ENCODE measurements at regions not wholly inside any gene's neighbourhood (a gene's known extent, or its start where the extent isn't known, plus 50 kb on each side); places are given as distances from the start of the nearest gene placed in this dataset.
A peak's percentile ranks its signal among the peaks of the same experiment; 100 is the strongest.

DNA sequence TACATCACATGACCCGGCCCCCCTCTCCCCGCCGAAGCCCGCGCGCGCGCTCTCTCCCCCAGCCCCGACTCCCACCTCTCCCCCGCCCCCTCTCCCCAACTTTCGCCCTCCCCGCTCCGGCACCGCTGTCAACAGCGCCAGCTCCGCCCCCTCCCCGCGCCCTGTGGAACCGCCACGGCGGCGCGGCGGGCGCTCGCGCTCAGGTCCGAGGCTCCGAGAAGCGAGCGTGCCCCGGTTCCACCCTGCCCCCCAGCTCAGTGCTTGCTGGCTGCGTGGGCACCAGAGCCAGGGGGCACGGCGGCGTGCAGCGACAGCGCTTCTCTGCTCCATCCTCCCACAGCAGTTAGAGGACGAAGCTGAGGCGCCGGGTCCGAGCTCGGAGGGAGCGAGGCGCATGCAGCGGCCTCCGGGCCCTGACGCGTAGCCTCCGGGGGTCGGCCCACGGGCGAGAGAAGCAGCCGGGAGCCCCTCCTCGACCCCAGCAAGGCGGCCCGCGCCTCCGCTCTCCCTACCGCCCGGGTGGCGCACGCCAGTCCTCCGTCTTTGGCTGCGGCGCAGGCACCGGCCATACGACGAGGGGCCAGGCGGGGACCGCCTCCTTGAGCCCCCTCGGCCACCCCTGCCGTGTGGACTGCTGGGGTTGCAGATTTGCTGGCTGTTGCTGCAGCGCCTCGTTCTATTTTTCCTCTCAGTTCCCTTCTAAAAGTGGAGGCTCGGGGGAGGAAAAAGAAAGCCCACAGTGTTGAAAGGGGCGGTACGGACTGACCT is 109.5 kb downstream of the KCNRG start:
- POLR2A ChIA-PET (ENCODE audit: low non-redundant PET): interaction anchor here (0.6 to 0.7 kb wide), 2 partner anchors 10 to 22 kb away, joined by 3 to 7 read pairs; no protein-coding TSS in a partner anchor
- CTCF ChIA-PET: interaction anchor here (0.8 kb wide), 1 partner anchor 127 kb away, joined by 4 read pairs; the partner anchor contains the start of gene TRIM13
- intact Hi-C loops (cut with micrococcal nuclease; ENCODE audit: unreplicated experiment): loop anchor here (1.0 kb wide), 1 partner anchor 42 kb away; no protein-coding TSS in a partner anchor
- TF ChIP-seq EZH2 (IDR thresholded peaks at IDR 0.05; ENCODE audit: borderline replicate concordance, low read depth, low read length, poor library complexity, severe bottlenecking): no peak
- TF ChIP-seq, protein P1, sequence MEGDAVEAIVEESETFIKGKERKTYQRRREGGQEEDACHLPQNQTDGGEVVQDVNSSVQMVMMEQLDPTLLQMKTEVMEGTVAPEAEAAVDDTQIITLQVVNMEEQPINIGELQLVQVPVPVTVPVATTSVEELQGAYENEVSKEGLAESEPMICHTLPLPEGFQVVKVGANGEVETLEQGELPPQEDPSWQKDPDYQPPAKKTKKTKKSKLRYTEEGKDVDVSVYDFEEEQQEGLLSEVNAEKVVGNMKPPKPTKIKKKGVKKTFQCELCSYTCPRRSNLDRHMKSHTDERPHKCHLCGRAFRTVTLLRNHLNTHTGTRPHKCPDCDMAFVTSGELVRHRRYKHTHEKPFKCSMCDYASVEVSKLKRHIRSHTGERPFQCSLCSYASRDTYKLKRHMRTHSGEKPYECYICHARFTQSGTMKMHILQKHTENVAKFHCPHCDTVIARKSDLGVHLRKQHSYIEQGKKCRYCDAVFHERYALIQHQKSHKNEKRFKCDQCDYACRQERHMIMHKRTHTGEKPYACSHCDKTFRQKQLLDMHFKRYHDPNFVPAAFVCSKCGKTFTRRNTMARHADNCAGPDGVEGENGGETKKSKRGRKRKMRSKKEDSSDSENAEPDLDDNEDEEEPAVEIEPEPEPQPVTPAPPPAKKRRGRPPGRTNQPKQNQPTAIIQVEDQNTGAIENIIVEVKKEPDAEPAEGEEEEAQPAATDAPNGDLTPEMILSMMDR (conservative IDR thresholded peaks at IDR 0.05; ENCODE audit: low read depth, low read length): no peak
- H3K4me1 ChIP-seq (ENCODE audit: insufficient read depth, low read length, poor library complexity, severe bottlenecking): peaks cover 37% of the 10 kb centered on the region
- H3K9me3 ChIP-seq (ENCODE audit: low read depth, low read length, poor library complexity, severe bottlenecking): no peaks in the 10 kb centered on the region
- no peaks in the 10 kb centered on the region for H3K36me3 ChIP-seq (ENCODE audit: insufficient read depth, low read length, poor library complexity, severe bottlenecking)
- peak; percentile 97 for DNase-seq (ENCODE audit: low spot score)
- peak overlapping the region; percentile 91 for H3K4me3 ChIP-seq (ENCODE audit: low read depth, low read length, poor library complexity, severe bottlenecking)
- peak overlapping the region; percentile 99 for H3K27ac ChIP-seq (ENCODE audit: low read depth, low read length, poor library complexity, severe bottlenecking)
- BruUV-seq (replicated peaks): no TSS peak
- H3K27me3 ChIP-seq (replicated peaks; ENCODE audit: insufficient read depth, low read depth, low read length, poor library complexity): no peaks in the 10 kb centered on the region

DNA sequence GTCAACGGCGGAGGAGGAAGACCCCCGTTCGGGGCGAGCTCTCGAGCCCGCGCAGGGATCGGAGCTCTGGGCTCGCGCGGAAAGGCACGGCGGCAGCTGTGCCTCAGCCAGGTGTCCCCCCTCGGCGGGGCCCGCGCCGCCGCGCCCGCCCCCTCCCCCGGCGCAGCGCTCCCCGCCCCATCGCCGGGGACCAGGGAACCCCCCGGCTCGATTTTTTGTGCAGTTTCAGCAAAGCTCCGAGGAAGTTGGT is 110.0 kb downstream of the KCNRG start:
- Histone ChIP-seq H3K4me1 (ENCODE audit: insufficient read depth, low read length, poor library complexity, severe bottlenecking) (peaks cover 36% of the 10 kb centered on the region), H3K36me3 (ENCODE audit: insufficient read depth, low read length, poor library complexity, severe bottlenecking) (no peaks in the 10 kb centered on the region), H3K27ac (ENCODE audit: low read depth, low read length, poor library complexity, severe bottlenecking) (peak overlapping the region; percentile 99), H3K4me3 (ENCODE audit: low read depth, low read length, poor library complexity, severe bottlenecking) (peak overlapping the region; percentile 91), H3K9me3 (ENCODE audit: low read depth, low read length, poor library complexity, severe bottlenecking) (no peaks in the 10 kb centered on the region), H3K27me3 (replicated peaks; ENCODE audit: insufficient read depth, low read depth, low read length, poor library complexity) (no peaks in the 10 kb centered on the region)
- no peak for TF ChIP-seq EZH2 (IDR thresholded peaks at IDR 0.05; ENCODE audit: borderline replicate concordance, low read depth, low read length, poor library complexity, severe bottlenecking)
- TF ChIP-seq, protein P1 (conservative IDR thresholded peaks at IDR 0.05; ENCODE audit: low read depth, low read length): no peak
- CTCF ChIA-PET: no interaction called here
- no TSS peak for BruUV-seq (replicated peaks)
- intact Hi-C loops (cut with micrococcal nuclease; ENCODE audit: unreplicated experiment): no loop called here
- no peak for DNase-seq (ENCODE audit: low spot score)
- POLR2A ChIA-PET (ENCODE audit: low non-redundant PET): interaction anchor here (0.6 kb wide), 2 partner anchors 22 to 940 kb away, joined by 5 to 7 read pairs; no protein-coding TSS in a partner anchor

DNA sequence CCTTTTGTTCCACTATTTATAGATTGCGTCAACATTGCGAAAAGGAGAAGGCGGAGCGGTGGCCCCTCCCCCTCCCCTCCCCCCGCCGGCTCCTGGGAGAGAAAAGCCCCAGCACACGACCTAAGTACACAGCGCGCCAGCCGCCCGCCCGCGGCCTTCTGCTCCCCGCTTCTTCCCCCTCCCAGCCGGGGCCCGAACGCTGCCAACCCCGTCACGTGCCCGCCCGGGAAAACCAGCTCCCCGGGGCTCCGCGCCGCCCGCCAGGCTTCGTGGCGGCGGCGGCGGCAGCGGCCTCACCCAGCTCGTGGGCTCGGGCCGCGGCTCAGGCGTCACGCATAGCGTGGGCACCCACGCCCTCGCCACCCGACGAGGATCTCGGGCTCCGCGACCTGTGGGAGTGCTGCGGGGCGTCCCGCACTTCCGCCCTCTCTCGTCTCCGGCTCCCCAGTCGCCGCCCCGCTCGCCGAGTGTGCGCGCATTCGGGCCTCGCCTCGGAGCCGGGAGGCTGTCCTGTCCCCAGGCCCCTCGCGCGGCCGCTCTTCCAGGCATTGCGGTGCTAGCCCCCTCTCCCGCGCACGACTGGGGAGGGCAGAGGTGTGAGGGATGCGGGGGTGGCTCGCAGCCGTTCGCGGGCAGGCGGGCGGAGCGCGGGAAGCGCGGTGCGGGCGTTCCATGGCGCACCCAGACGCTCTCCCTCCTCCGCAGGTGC is 110.5 kb downstream of the KCNRG start:
- CTCF ChIA-PET: no interaction called here
- no peaks in the 10 kb centered on the region for H3K27me3 ChIP-seq (replicated peaks; ENCODE audit: insufficient read depth, low read depth, low read length, poor library complexity)
- peaks cover 34% of the 10 kb centered on the region for H3K4me1 ChIP-seq (ENCODE audit: insufficient read depth, low read length, poor library complexity, severe bottlenecking)
- peak overlapping the region; percentile 91 for H3K4me3 ChIP-seq (ENCODE audit: low read depth, low read length, poor library complexity, severe bottlenecking)
- POLR2A ChIA-PET (ENCODE audit: low non-redundant PET): interaction anchor here (0.6 to 0.7 kb wide), 3 partner anchors 674 to 1496 kb away, joined by 3 to 5 read pairs (median 3); no protein-coding TSS in a partner anchor
- intact Hi-C loops (cut with micrococcal nuclease; ENCODE audit: unreplicated experiment): no loop called here
- H3K9me3 ChIP-seq (ENCODE audit: low read depth, low read length, poor library complexity, severe bottlenecking): no peaks in the 10 kb centered on the region
- DNase-seq (ENCODE audit: low spot score): peak; percentile 94
- BruUV-seq (replicated peaks): no TSS peak
- TF ChIP-seq, protein P1 (conservative IDR thresholded peaks at IDR 0.05; ENCODE audit: low read depth, low read length): no peak
- TF ChIP-seq EZH2 (IDR thresholded peaks at IDR 0.05; ENCODE audit: borderline replicate concordance, low read depth, low read length, poor library complexity, severe bottlenecking): no peak
- no peaks in the 10 kb centered on the region for H3K36me3 ChIP-seq (ENCODE audit: insufficient read depth, low read length, poor library complexity, severe bottlenecking)
- H3K27ac ChIP-seq (ENCODE audit: low read depth, low read length, poor library complexity, severe bottlenecking): peak overlapping the region; percentile 99
